Cardiac muscle cell (in vitro differentiated cells and primary cell): ENCODE measurements at regions not wholly inside any gene's neighbourhood (a gene's known extent, or its start where the extent isn't known, plus 50 kb on each side); places are given as distances from the start of the nearest gene placed in this dataset.

Experiments used
- DNase-seq, 2 donors: peaks; one replicate each; pipeline versions ENCODE4 v3.0.0 to v3.0.0-alpha.2; 2010 to 2017; ENCODE audit warnings: low read depth in 1 of 2, low spot score in 1 of 2
- H3K27ac ChIP-seq: fragments of 200-600 bp; sonication (generic); 2 replicates; pipeline ENCODE4 v1.5.1; 2016
- H3K27me3 ChIP-seq: fragments of 200-600 bp; sonication (generic); 2 replicates; pipeline ENCODE4 v1.6.0; 2016; ENCODE audit warnings: control low read depth
- H3K36me3 ChIP-seq: fragments of 200-600 bp; sonication (generic); 2 replicates; pipeline ENCODE4 v1.5.1; 2016; ENCODE audit warnings: control low read depth
- H3K4me1 ChIP-seq: fragments of 200-600 bp; sonication (generic); 2 replicates; pipeline ENCODE4 v1.8.1; 2017; ENCODE audit warnings: low read depth, mild to moderate bottlenecking, mixed run types
- H3K4me3 ChIP-seq: fragments of 200-600 bp; sonication (generic); 2 replicates; pipeline ENCODE4 v1.5.1; 2016; ENCODE audit warnings: mild to moderate bottlenecking
- H3K9me3 ChIP-seq: fragments of 200-600 bp; sonication (generic); 2 replicates; pipeline ENCODE4 v1.5.1; 2017; ENCODE audit warnings: low read depth, mild to moderate bottlenecking, control low read depth
- CTCF ChIP-seq: IDR thresholded peaks from 2 replicates; pipeline ENCODE4 v1.5.1; 2012; ENCODE audit warnings: low read depth, mild to moderate bottlenecking, low read length

DNA sequence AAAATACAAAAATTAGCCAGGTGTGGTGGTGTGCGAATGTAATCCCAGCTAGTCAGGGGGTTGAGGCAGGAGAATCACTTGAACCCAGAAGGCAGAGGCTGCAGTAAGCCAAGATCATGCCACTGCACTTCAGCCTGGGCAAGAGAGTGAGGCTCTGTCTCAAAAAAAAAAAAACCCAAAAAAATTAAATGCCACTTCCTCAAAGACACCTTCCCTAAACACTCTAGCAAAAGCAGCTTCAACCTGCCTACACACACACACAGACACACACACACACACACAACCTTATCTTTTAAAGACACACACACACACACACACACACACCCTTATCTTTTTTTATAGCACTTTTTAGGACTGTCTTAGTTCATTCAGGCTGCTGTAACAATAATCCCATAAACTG is 201.7 kb upstream of the PSMD7 start:
- DNase-seq = no peak
- H3K27me3 ChIP-seq = no peaks in the 10 kb centered on the region
- no peaks in the 10 kb centered on the region for H3K4me1 ChIP-seq
- H3K4me3 ChIP-seq = no peak overlapping the region
- H3K9me3 ChIP-seq = no peaks in the 10 kb centered on the region
- no peak for TF ChIP-seq CTCF
- H3K27ac ChIP-seq = no peak overlapping the region
- no peaks in the 10 kb centered on the region for H3K36me3 ChIP-seq

- Histone ChIP-seq H3K9me3 (no peaks in the 10 kb centered on the region), H3K4me1 (no peaks in the 10 kb centered on the region), H3K27ac (no peak overlapping the region), H3K4me3 (no peak overlapping the region), H3K27me3 (no peaks in the 10 kb centered on the region), H3K36me3 (no peaks in the 10 kb centered on the region)
- no peak for DNase-seq
- TF ChIP-seq CTCF = no peak
Observed at GRCh38 chr16:74094514-74094913, 202.1 kb upstream of the PSMD7 start.

- Histone ChIP-seq H3K9me3 (no peaks in the 10 kb centered on the region), H3K4me3 (no peak overlapping the region), H3K27me3 (no peaks in the 10 kb centered on the region), H3K27ac (no peak overlapping the region), H3K4me1 (no peaks in the 10 kb centered on the region), H3K36me3 (no peaks in the 10 kb centered on the region)
- no peak for TF ChIP-seq CTCF
- no peak for DNase-seq
Observed at GRCh38 chr16:74092336-74092735, 204.3 kb upstream of the PSMD7 start.

GRCh38 chr16:74090871-74091270 is 205.7 kb upstream of the PSMD7 start:
- Histone ChIP-seq H3K27ac (no peak overlapping the region), H3K9me3 (no peaks in the 10 kb centered on the region), H3K27me3 (no peaks in the 10 kb centered on the region), H3K36me3 (no peaks in the 10 kb centered on the region), H3K4me3 (no peak overlapping the region), H3K4me1 (no peaks in the 10 kb centered on the region)
- DNase-seq = no peak
- TF ChIP-seq CTCF = no peak

DNA sequence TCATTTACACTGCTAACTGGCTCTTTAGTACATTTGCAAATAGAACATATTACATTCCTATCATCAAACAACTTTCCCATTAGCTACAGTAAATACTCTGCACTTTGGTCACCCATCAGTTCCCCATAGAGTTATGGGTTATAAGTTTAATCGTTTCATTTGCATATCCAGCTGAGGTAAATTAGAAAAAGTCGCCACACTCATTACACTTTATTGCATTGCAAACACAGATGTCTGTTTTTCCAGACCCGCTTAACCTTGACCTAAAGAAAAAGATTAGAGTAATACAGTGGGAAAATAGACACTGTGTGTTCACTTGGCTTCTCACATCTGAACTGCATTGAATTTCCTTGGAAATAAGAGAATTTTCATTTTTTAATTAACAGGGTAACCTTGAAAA is 213.1 kb upstream of the PSMD7 start:
- Histone ChIP-seq H3K27me3 (no peaks in the 10 kb centered on the region), H3K36me3 (no peaks in the 10 kb centered on the region), H3K27ac (no peak overlapping the region), H3K4me1 (no peaks in the 10 kb centered on the region), H3K9me3 (no peaks in the 10 kb centered on the region), H3K4me3 (no peak overlapping the region)
- no peak for TF ChIP-seq CTCF
- DNase-seq = no peak

DNA sequence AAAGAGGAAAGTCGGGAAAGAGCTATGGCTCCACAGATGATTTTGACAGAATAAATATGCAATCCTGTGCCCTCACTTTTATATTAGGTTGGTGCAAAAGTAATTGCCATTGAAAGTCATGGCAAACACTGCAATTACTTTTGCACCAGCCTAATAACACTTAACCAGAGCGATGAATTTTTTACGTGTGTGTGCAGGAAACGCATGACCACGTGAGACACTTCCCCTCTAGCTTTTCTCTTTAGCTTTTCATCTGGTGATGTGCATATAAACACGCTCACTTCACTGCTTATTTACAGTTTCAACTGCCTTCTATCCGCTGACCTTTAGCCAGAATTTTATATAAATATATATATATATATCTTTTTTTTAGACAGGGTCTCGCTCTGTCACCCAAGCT is 216.3 kb upstream of the PSMD7 start:
- Histone ChIP-seq H3K4me1 (peaks cover 7% of the 10 kb centered on the region), H3K9me3 (no peaks in the 10 kb centered on the region), H3K36me3 (no peaks in the 10 kb centered on the region), H3K27me3 (no peaks in the 10 kb centered on the region), H3K4me3 (no peak overlapping the region), H3K27ac (no peak overlapping the region)
- no peak for TF ChIP-seq CTCF
- no peak for DNase-seq
